ENCODE measurements at regions not wholly inside any gene's neighbourhood (a gene's known extent, or its start where the extent isn't known, plus 50 kb on each side); places are given as distances from the start of the nearest gene placed in this dataset.

DNA sequence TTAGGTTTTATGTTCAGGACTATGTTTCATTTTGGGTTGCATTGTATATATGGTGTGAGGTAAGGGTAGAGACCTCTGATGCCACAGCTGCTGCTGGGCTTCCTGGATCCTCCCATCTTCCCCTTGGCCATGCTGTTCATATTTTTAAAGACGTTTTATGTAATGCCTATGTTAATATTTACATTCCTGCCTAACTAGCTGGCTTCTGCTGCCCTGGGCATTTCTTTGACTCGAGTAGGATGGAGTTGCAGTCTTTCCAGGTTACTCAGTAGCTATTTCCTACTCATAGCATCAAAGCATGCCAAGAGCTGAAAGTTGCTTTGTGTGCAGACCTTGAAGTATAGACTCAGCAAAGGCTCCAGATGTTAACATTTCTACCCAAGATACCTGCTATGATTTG, 220.5 kb upstream of the CADM1 start:
- TF ChIP-seq, protein P1, sequence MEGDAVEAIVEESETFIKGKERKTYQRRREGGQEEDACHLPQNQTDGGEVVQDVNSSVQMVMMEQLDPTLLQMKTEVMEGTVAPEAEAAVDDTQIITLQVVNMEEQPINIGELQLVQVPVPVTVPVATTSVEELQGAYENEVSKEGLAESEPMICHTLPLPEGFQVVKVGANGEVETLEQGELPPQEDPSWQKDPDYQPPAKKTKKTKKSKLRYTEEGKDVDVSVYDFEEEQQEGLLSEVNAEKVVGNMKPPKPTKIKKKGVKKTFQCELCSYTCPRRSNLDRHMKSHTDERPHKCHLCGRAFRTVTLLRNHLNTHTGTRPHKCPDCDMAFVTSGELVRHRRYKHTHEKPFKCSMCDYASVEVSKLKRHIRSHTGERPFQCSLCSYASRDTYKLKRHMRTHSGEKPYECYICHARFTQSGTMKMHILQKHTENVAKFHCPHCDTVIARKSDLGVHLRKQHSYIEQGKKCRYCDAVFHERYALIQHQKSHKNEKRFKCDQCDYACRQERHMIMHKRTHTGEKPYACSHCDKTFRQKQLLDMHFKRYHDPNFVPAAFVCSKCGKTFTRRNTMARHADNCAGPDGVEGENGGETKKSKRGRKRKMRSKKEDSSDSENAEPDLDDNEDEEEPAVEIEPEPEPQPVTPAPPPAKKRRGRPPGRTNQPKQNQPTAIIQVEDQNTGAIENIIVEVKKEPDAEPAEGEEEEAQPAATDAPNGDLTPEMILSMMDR (IDR thresholded peaks at IDR 0.05) = no peak
- TF ChIP-seq SMC3 (IDR thresholded peaks at IDR 0.05; ENCODE audit: low read depth, low read length) (no peak), JUND (IDR thresholded peaks at IDR 0.05) (no peak), GABPA (IDR thresholded peaks at IDR 0.05; ENCODE audit: low read depth) (no peak), EZH2phosphoT487 (IDR thresholded peaks at IDR 0.05; ENCODE audit: borderline replicate concordance, low read depth) (no peak)
- TF ChIP-seq, protein P2, sequence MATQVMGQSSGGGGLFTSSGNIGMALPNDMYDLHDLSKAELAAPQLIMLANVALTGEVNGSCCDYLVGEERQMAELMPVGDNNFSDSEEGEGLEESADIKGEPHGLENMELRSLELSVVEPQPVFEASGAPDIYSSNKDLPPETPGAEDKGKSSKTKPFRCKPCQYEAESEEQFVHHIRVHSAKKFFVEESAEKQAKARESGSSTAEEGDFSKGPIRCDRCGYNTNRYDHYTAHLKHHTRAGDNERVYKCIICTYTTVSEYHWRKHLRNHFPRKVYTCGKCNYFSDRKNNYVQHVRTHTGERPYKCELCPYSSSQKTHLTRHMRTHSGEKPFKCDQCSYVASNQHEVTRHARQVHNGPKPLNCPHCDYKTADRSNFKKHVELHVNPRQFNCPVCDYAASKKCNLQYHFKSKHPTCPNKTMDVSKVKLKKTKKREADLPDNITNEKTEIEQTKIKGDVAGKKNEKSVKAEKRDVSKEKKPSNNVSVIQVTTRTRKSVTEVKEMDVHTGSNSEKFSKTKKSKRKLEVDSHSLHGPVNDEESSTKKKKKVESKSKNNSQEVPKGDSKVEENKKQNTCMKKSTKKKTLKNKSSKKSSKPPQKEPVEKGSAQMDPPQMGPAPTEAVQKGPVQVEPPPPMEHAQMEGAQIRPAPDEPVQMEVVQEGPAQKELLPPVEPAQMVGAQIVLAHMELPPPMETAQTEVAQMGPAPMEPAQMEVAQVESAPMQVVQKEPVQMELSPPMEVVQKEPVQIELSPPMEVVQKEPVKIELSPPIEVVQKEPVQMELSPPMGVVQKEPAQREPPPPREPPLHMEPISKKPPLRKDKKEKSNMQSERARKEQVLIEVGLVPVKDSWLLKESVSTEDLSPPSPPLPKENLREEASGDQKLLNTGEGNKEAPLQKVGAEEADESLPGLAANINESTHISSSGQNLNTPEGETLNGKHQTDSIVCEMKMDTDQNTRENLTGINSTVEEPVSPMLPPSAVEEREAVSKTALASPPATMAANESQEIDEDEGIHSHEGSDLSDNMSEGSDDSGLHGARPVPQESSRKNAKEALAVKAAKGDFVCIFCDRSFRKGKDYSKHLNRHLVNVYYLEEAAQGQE (IDR thresholded peaks at IDR 0.05; ENCODE audit: low read depth, low read length) = no peak
- TF ChIP-seq, protein P3, sequence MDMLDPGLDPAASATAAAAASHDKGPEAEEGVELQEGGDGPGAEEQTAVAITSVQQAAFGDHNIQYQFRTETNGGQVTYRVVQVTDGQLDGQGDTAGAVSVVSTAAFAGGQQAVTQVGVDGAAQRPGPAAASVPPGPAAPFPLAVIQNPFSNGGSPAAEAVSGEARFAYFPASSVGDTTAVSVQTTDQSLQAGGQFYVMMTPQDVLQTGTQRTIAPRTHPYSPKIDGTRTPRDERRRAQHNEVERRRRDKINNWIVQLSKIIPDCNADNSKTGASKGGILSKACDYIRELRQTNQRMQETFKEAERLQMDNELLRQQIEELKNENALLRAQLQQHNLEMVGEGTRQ (IDR thresholded peaks at IDR 0.05; ENCODE audit: borderline replicate concordance, low read depth, low read length) = no peak
- TF ChIP-seq, protein P4, sequence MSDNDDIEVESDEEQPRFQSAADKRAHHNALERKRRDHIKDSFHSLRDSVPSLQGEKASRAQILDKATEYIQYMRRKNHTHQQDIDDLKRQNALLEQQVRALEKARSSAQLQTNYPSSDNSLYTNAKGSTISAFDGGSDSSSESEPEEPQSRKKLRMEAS (IDR thresholded peaks at IDR 0.05; ENCODE audit: low read depth) = no peak
- TF ChIP-seq, protein P5, sequence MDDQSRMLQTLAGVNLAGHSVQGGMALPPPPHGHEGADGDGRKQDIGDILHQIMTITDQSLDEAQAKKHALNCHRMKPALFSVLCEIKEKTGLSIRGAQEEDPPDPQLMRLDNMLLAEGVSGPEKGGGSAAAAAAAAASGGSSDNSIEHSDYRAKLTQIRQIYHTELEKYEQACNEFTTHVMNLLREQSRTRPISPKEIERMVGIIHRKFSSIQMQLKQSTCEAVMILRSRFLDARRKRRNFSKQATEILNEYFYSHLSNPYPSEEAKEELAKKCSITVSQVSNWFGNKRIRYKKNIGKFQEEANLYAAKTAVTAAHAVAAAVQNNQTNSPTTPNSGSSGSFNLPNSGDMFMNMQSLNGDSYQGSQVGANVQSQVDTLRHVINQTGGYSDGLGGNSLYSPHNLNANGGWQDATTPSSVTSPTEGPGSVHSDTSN (IDR thresholded peaks at IDR 0.05) = no peak

Data from SK-N-SH (cell line).